Nephron progenitor cell (in vitro differentiated cells): ENCODE measurements at regions not wholly inside any gene's neighbourhood (a gene's known extent, or its start where the extent isn't known, plus 50 kb on each side); places are given as distances from the start of the nearest gene placed in this dataset.

Experiments used
- DNase-seq: peaks from one replicate; pipeline ENCODE4 v3.0.0; 2021
- H3K27ac Mint-ChIP-seq: 2 replicates; pipeline ENCODE4 v1.8.0; 2021; ENCODE audit warnings: mild to moderate bottlenecking, moderate library complexity, mixed read lengths
- H3K27me3 Mint-ChIP-seq: 2 replicates; pipeline ENCODE4 v1.8.0; 2021; ENCODE audit warnings: mild to moderate bottlenecking, low read depth, mixed read lengths; ENCODE audit not compliant: poor library complexity
- H3K36me3 Mint-ChIP-seq: 2 replicates; pipeline ENCODE4 v1.8.0; 2021; ENCODE audit warnings: low read depth, mixed read lengths
- H3K4me1 Mint-ChIP-seq: 2 replicates; pipeline ENCODE4 v1.8.0; 2021; ENCODE audit warnings: mixed read lengths
- H3K4me3 Mint-ChIP-seq: 2 replicates; pipeline ENCODE4 v1.8.0; 2021; ENCODE audit warnings: mild to moderate bottlenecking, moderate library complexity, mixed read lengths
- H3K9me3 Mint-ChIP-seq: 2 replicates; pipeline ENCODE4 v1.8.0; 2021; ENCODE audit warnings: mild to moderate bottlenecking, moderate library complexity, mixed read lengths
- CTCF ChIP-seq: fragments of 200-600 bp; sonication (generic); IDR thresholded peaks from 2 replicates; pipeline ENCODE4 v1.5.0; 2021; ENCODE audit warnings: antibody characterized with exemption

- no peak for DNase-seq
- Mint-ChIP-seq H3K27me3 (peaks cover 2% of the 10 kb centered on the region), H3K4me1 (peaks cover 11% of the 10 kb centered on the region), H3K9me3 (no peaks in the 10 kb centered on the region), H3K27ac (no peak overlapping the region), H3K36me3 (no peaks in the 10 kb centered on the region), H3K4me3 (no peak overlapping the region)
- TF ChIP-seq CTCF, result no peak
These were observed 80.7 kb downstream of the INHBA start for GRCh38 chr7:41621953-41622831.

GRCh38 chr7:41617987-41618386, 84.9 kb downstream of the INHBA start:
- Mint-ChIP-seq H3K4me3 (no peak overlapping the region), H3K9me3 (peaks cover 4% of the 10 kb centered on the region), H3K27ac (no peak overlapping the region), H3K36me3 (no peaks in the 10 kb centered on the region), H3K4me1 (no peaks in the 10 kb centered on the region), H3K27me3 (peaks cover 2% of the 10 kb centered on the region)
- no peak for TF ChIP-seq CTCF
- no peak for DNase-seq

GRCh38 chr7:41612798-41613197, 90.1 kb downstream of the INHBA start:
- no peaks in the 10 kb centered on the region for H3K36me3 Mint-ChIP-seq
- DNase-seq, result no peak
- H3K4me3 Mint-ChIP-seq, result no peak overlapping the region
- no peaks in the 10 kb centered on the region for H3K4me1 Mint-ChIP-seq
- peaks cover 4% of the 10 kb centered on the region for H3K9me3 Mint-ChIP-seq
- no peak overlapping the region for H3K27ac Mint-ChIP-seq
- no peak for TF ChIP-seq CTCF
- H3K27me3 Mint-ChIP-seq, result no peaks in the 10 kb centered on the region

- no peaks in the 10 kb centered on the region for H3K36me3 Mint-ChIP-seq
- H3K4me1 Mint-ChIP-seq, result no peaks in the 10 kb centered on the region
- H3K4me3 Mint-ChIP-seq, result no peak overlapping the region
- H3K27me3 Mint-ChIP-seq, result no peaks in the 10 kb centered on the region
- H3K9me3 Mint-ChIP-seq, result peaks cover 4% of the 10 kb centered on the region
- H3K27ac Mint-ChIP-seq, result no peak overlapping the region
- no peak for DNase-seq
- no peak for TF ChIP-seq CTCF
These were observed 90.5 kb downstream of the INHBA start for GRCh38 chr7:41612386-41612785.

- TF ChIP-seq CTCF, result no peak
- Mint-ChIP-seq H3K4me3 (no peak overlapping the region), H3K4me1 (no peaks in the 10 kb centered on the region), H3K27ac (no peak overlapping the region), H3K36me3 (no peaks in the 10 kb centered on the region), H3K27me3 (no peaks in the 10 kb centered on the region), H3K9me3 (no peaks in the 10 kb centered on the region)
- no peak for DNase-seq
These were observed 94.4 kb downstream of the INHBA start for GRCh38 chr7:41608447-41608846.

- no peaks in the 10 kb centered on the region for H3K4me1 Mint-ChIP-seq
- H3K36me3 Mint-ChIP-seq, result no peaks in the 10 kb centered on the region
- no peak for TF ChIP-seq CTCF
- H3K27ac Mint-ChIP-seq, result no peak overlapping the region
- H3K4me3 Mint-ChIP-seq, result no peak overlapping the region
- no peak for DNase-seq
- no peaks in the 10 kb centered on the region for H3K9me3 Mint-ChIP-seq
- H3K27me3 Mint-ChIP-seq, result no peaks in the 10 kb centered on the region
These were observed 98.9 kb downstream of the INHBA start for GRCh38 chr7:41603985-41604384.
